Germinal center (tissue), 1 donor: ENCODE measurements at regions not wholly inside any gene's neighbourhood (a gene's known extent, or its start where the extent isn't known, plus 50 kb on each side); places are given as distances from the start of the nearest gene placed in this dataset.

ENCODE experiments used
- DNase-seq: peaks from one replicate; pipeline ENCODE4 v3.0.0; 2012; ENCODE audit warnings: mixed read lengths, low spot score

GRCh38 chr17:72208832-72209231 lies 88.0 kb downstream of the SOX9 start:
- DNase-seq: no peak

- DNase-seq: no peak
These were observed 91.2 kb downstream of the SOX9 start for GRCh38 chr17:72212041-72212440.

GRCh38 chr17:72215490-72215889 lies 94.7 kb downstream of the SOX9 start:
- no peak for DNase-seq

GRCh38 chr17:72215928-72216327 lies 95.1 kb downstream of the SOX9 start:
- no peak for DNase-seq

GRCh38 chr17:72219137-72219823 lies 98.5 kb downstream of the SOX9 start:
- DNase-seq: no peak

GRCh38 chr17:72219824-72220493 lies 99.1 kb downstream of the SOX9 start:
- DNase-seq: no peak

GRCh38 chr17:72222661-72223380 lies 102.0 kb downstream of the SOX9 start:
- no peak for DNase-seq

GRCh38 chr17:72223866-72224291 lies 103.1 kb downstream of the SOX9 start:
- no peak for DNase-seq

GRCh38 chr17:72226322-72226721 lies 105.5 kb downstream of the SOX9 start:
- no peak for DNase-seq

- DNase-seq: no peak
These were observed 113.2 kb downstream of the SOX9 start for GRCh38 chr17:72233986-72234385.

- no peak for DNase-seq
These were observed 114.2 kb downstream of the SOX9 start for GRCh38 chr17:72234985-72235384.

- DNase-seq: no peak
These were observed 116.3 kb downstream of the SOX9 start for GRCh38 chr17:72236980-72237633.

- DNase-seq: no peak
These were observed 117.4 kb downstream of the SOX9 start for GRCh38 chr17:72238157-72238673.

GRCh38 chr17:72239548-72239947 lies 118.7 kb downstream of the SOX9 start:
- no peak for DNase-seq

- no peak for DNase-seq
These were observed 119.5 kb downstream of the SOX9 start for GRCh38 chr17:72240333-72240732.

GRCh38 chr17:72244494-72244893 lies 123.7 kb downstream of the SOX9 start:
- no peak for DNase-seq

- no peak for DNase-seq
These were observed 124.1 kb downstream of the SOX9 start for GRCh38 chr17:72244956-72245355.

- DNase-seq: no peak
These were observed 128.6 kb downstream of the SOX9 start for GRCh38 chr17:72249441-72249840.

- DNase-seq: no peak
These were observed 129.4 kb downstream of the SOX9 start for GRCh38 chr17:72250206-72250605.

GRCh38 chr17:72253597-72253996 lies 132.8 kb downstream of the SOX9 start:
- DNase-seq: no peak

GRCh38 chr17:72254808-72255449 lies 134.1 kb downstream of the SOX9 start:
- no peak for DNase-seq

GRCh38 chr17:72255481-72255880 lies 134.7 kb downstream of the SOX9 start:
- no peak for DNase-seq
